Caco-2 (cell line): ENCODE measurements at regions not wholly inside any gene's neighbourhood (a gene's known extent, or its start where the extent isn't known, plus 50 kb on each side); places are given as distances from the start of the nearest gene placed in this dataset.

Source experiments
- BruUV-seq: library from RNA; stranded (reverse); fragments of 400-500 nt; replicated peaks from 2 replicates; lab custom pipeline; 2021; lab: Mats Ljungman, UMichigan
- CTCF ChIA-PET: fragments of 300-600 bp; sonication (Branson Sonifier 250); formaldehyde crosslinking; loops from one replicate; lab custom pipeline; 2022; ENCODE audit warnings: antibody characterized with exemption; lab: Charles Lee
- POLR2A ChIA-PET: fragments of 300-600 bp; sonication (Branson Sonifier 250); formaldehyde crosslinking; loops from one replicate; lab custom pipeline; 2022; ENCODE audit warnings: antibody characterized with exemption; lab: Charles Lee
- DNase-seq, 2 experiments: peaks; one replicate each; pipeline versions ENCODE4 v3.0.0 to v3.0.0-alpha.2; 2020 to 2022
- H3K27me3 ChIP-seq: replicated peaks from 2 replicates; pipeline ENCODE4 v1.6.0; 2011; ENCODE audit warnings: low read length; ENCODE audit not compliant: control insufficient read depth, insufficient read depth
- H3K36me3 ChIP-seq: 2 replicates; pipeline ENCODE4 v1.5.1; 2011; ENCODE audit warnings: low read length; ENCODE audit not compliant: control insufficient read depth, insufficient read depth
- H3K4me1 ChIP-seq: fragments of 250-450 bp; sonication (Bioruptor Pico); 2 replicates; pipeline ENCODE4 v1.5.1; 2020; ENCODE audit warnings: mild to moderate bottlenecking
- H3K4me3 ChIP-seq: 2 replicates; pipeline ENCODE4 v1.5.1; 2011; ENCODE audit warnings: low read depth, mild to moderate bottlenecking, control low read depth, low read length
- H3K9me3 ChIP-seq: fragments of 250-450 bp; sonication (Bioruptor Pico); 2 replicates; pipeline ENCODE4 v1.5.1; 2020; ENCODE audit warnings: mild to moderate bottlenecking, moderate library complexity
- H3K27ac Mint-ChIP-seq: one replicate; pipeline ENCODE4 v1.8.0; 2022; ENCODE audit warnings: mixed read lengths; ENCODE audit not compliant: unreplicated experiment
- H3K27me3 Mint-ChIP-seq: one replicate; pipeline ENCODE4 v1.8.0; 2022; ENCODE audit warnings: mixed read lengths; ENCODE audit not compliant: insufficient read depth, unreplicated experiment
- H3K36me3 Mint-ChIP-seq: one replicate; pipeline ENCODE4 v1.8.0; 2022; ENCODE audit warnings: mild to moderate bottlenecking, mixed read lengths; ENCODE audit not compliant: insufficient read depth, unreplicated experiment
- H3K4me1 Mint-ChIP-seq: one replicate; pipeline ENCODE4 v1.8.0; 2022; ENCODE audit warnings: low read depth, mixed read lengths; ENCODE audit not compliant: unreplicated experiment
- H3K4me3 Mint-ChIP-seq: one replicate; pipeline ENCODE4 v1.8.0; 2022; ENCODE audit warnings: mild to moderate bottlenecking, moderate library complexity, mixed read lengths; ENCODE audit not compliant: unreplicated experiment
- H3K9me3 Mint-ChIP-seq: one replicate; pipeline ENCODE4 v1.8.0; 2022; ENCODE audit warnings: mixed read lengths; ENCODE audit not compliant: unreplicated experiment
- CTCF ChIP-seq, 2 experiments: fragments of 200-600 bp in 1 of 2; IDR thresholded peaks; 1 replicate in 1 of 2; 2 replicates in 1 of 2; pipeline versions ENCODE4 v1.5.1 to v1.8.0; 2011 to 2022; ENCODE audit warnings: antibody characterized with exemption in 1 of 2, control low read depth in 1 of 2, inconsistent platforms in 1 of 2, low read depth in 1 of 2, low read length in 1 of 2, mild to moderate bottlenecking in 1 of 2, moderate library complexity in 1 of 2; ENCODE audit not compliant: insufficient read depth in 1 of 2, severe bottlenecking in 1 of 2, unreplicated experiment in 1 of 2
- intact Hi-C: fragments of 100-400 bp; cut with micrococcal nuclease; formaldehyde crosslinking; loops from one replicate; pipeline ENCODE4 v1.10.0; 2022; ENCODE audit not compliant: unreplicated experiment

- no TSS peak for BruUV-seq
- no peak for DNase-seq
- CTCF ChIA-PET = no interaction called here
- no peaks in the 10 kb centered on the region for H3K9me3 Mint-ChIP-seq
- no peaks in the 10 kb centered on the region for H3K36me3 Mint-ChIP-seq
- POLR2A ChIA-PET = no interaction called here
- no peaks in the 10 kb centered on the region for H3K36me3 ChIP-seq
- H3K4me3 ChIP-seq = no peak overlapping the region
- no peaks in the 10 kb centered on the region for H3K27me3 Mint-ChIP-seq
- H3K4me1 ChIP-seq = no peaks in the 10 kb centered on the region
- no peaks in the 10 kb centered on the region for H3K4me1 Mint-ChIP-seq
- TF ChIP-seq CTCF (IDR thresholded peaks at IDR 0.05; ENCODE audit: insufficient read depth in 1 of 2, low read depth in 1 of 2, low read length in 1 of 2, severe bottlenecking in 1 of 2, unreplicated experiment in 1 of 2) = no peak
- no peaks in the 10 kb centered on the region for H3K9me3 ChIP-seq
- no peak overlapping the region for H3K4me3 Mint-ChIP-seq
- H3K27me3 ChIP-seq = no peaks in the 10 kb centered on the region
- no peak overlapping the region for H3K27ac Mint-ChIP-seq
- intact Hi-C loops = no loop called here
Measured at GRCh38 chr3:72052841-72053409, 268.0 kb upstream of the PROK2 start.

- H3K27me3 Mint-ChIP-seq = no peaks in the 10 kb centered on the region
- no peak for TF ChIP-seq CTCF (IDR thresholded peaks at IDR 0.05; ENCODE audit: insufficient read depth in 1 of 2, low read depth in 1 of 2, low read length in 1 of 2, severe bottlenecking in 1 of 2, unreplicated experiment in 1 of 2)
- Histone ChIP-seq H3K4me1 (no peaks in the 10 kb centered on the region), H3K4me3 (no peak overlapping the region), H3K9me3 (no peaks in the 10 kb centered on the region), H3K36me3 (no peaks in the 10 kb centered on the region), H3K27me3 (no peaks in the 10 kb centered on the region)
- no peak overlapping the region for H3K27ac Mint-ChIP-seq
- CTCF ChIA-PET = interaction anchor here (0.7 to 1.8 kb wide), 3 partner anchors 95 to 1903 kb away, joined by 4 to 9 read pairs (median 5); no protein-coding TSS in a partner anchor
- H3K9me3 Mint-ChIP-seq = no peaks in the 10 kb centered on the region
- H3K4me1 Mint-ChIP-seq = no peaks in the 10 kb centered on the region
- no peak overlapping the region for H3K4me3 Mint-ChIP-seq
- H3K36me3 Mint-ChIP-seq = no peaks in the 10 kb centered on the region
- POLR2A ChIA-PET = no interaction called here
- no peak for DNase-seq
- intact Hi-C loops = no loop called here
- no TSS peak for BruUV-seq
Measured at GRCh38 chr3:72050771-72051170, 265.8 kb upstream of the PROK2 start.

GRCh38 chr3:72050048-72050632 is 265.2 kb upstream of the PROK2 start:
- H3K4me3 Mint-ChIP-seq = no peak overlapping the region
- Histone ChIP-seq H3K36me3 (no peaks in the 10 kb centered on the region), H3K9me3 (no peaks in the 10 kb centered on the region), H3K4me1 (no peaks in the 10 kb centered on the region), H3K4me3 (no peak overlapping the region), H3K27me3 (no peaks in the 10 kb centered on the region)
- H3K27ac Mint-ChIP-seq = no peak overlapping the region
- intact Hi-C loops = no loop called here
- no peak for DNase-seq
- no peak for TF ChIP-seq CTCF (IDR thresholded peaks at IDR 0.05; ENCODE audit: insufficient read depth in 1 of 2, low read depth in 1 of 2, low read length in 1 of 2, severe bottlenecking in 1 of 2, unreplicated experiment in 1 of 2)
- no peaks in the 10 kb centered on the region for H3K9me3 Mint-ChIP-seq
- POLR2A ChIA-PET = no interaction called here
- H3K27me3 Mint-ChIP-seq = no peaks in the 10 kb centered on the region
- CTCF ChIA-PET = interaction anchor here (1.8 kb wide), 1 partner anchor 94 kb away, joined by 4 read pairs; no protein-coding TSS in a partner anchor
- H3K36me3 Mint-ChIP-seq = no peaks in the 10 kb centered on the region
- no peaks in the 10 kb centered on the region for H3K4me1 Mint-ChIP-seq
- no TSS peak for BruUV-seq
